Hematopoietic multipotent progenitor cell treated with erythropoietin and hydrocortisone succinate and interleukin-3 and kit ligand, for 6 days (in vitro differentiated cells): ENCODE measurements at regions not wholly inside any gene's neighbourhood (a gene's known extent, or its start where the extent isn't known, plus 50 kb on each side); places are given as distances from the start of the nearest gene placed in this dataset.

Source experiments
- DNase-seq: peaks from one replicate; pipeline ENCODE4 v3.0.0-alpha.2; 2015

DNA sequence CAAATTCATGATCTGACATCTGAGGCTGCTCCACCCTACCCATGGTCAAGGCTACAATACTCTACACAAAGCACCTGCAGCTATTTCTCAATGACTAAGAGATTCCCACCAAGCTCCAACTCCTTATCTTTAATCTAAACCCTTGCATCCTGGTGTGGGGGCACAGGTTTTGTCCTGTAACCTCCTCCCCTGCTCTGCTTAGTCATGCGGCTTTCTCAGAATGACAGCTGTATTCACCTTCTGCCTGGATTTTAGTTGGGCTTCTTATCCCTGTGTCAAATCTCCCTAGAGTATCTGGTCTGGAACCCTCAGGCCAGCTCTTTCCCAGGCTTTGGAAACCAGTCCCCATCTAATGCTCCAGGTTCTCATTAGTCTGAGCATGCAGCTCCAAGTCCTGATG, 159.0 kb downstream of the BARHL2 start:
- DNase-seq = no peak

DNA sequence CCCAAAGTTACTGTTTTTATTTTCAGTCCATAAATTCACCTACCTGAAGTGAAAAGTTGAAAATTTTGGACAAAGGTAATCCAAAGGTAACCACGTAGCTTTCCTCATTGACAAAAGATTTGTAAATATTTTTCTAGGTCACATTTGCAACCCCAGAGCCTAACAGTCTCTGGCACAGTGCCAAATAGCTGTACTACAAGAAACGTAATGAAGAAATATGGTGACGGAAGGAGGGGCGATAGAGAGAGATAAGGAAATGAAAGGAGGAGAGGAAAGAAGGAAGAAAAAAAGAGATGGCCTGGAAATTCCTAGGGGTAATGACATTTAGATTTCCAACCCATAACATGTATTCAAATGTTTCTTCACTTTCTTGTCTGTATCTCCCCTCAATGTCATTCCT, 159.4 kb downstream of the BARHL2 start:
- peak; percentile 4 for DNase-seq

DNA sequence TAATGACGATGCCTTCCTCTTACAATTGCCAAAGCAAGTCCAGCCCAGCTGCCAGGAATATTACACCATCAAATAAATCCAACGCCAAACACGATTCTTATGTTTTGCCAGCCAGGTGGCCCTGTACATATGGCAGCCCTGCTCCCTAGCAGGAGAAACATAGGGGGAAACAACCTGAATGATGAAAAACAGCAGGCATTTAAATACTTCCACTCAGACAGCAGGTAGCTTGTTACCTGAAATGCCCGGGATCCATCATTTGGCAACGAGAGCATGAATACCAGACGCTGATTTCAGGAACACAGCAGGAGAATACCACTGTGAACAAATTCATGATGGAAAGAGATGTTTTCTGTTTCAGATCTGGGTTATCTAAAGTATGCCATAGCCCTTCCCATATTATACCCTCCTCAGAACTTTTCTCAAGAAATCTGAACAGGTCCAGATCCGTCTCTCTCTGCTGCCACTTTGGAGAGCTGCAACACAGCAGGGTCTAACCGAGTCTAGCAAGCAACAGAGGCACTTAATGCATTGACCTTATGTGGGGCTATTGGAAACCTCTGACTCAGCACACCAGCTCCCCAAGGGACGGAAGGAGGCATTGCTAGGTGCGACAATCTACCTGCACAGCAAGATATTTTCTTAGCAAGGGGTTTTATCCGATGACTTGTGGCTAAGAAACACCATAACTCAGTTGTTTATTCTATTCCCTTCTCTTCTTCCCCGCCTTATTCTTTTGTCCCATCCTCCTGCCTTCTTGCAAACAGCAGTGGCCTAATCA, 166.3 kb downstream of the BARHL2 start:
- no peak for DNase-seq

DNA sequence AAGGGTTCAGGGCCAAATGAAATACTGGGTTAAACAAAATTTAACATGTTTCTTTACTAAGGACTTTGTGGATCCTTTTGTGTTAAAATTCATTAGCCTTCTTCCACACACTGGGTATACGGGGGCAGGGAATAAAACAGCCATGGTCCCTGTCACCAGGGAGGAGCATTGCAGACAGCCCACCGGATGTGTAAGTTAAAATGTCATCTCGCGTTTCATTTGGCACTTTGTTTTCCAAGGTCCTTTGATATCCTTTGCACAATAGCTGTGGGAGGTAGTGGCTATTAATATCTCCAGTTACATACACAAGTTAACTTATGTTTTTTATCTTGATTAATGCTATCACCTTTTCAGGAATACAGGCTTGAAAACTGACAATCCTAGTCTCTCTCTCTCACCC, 172.7 kb downstream of the BARHL2 start:
- no peak for DNase-seq

- DNase-seq = no peak
Measured at GRCh38 chr1:90537606-90538362, 179.3 kb downstream of the BARHL2 start.

- DNase-seq = no peak
Measured at GRCh38 chr1:90534663-90535295, 182.3 kb downstream of the BARHL2 start.

DNA sequence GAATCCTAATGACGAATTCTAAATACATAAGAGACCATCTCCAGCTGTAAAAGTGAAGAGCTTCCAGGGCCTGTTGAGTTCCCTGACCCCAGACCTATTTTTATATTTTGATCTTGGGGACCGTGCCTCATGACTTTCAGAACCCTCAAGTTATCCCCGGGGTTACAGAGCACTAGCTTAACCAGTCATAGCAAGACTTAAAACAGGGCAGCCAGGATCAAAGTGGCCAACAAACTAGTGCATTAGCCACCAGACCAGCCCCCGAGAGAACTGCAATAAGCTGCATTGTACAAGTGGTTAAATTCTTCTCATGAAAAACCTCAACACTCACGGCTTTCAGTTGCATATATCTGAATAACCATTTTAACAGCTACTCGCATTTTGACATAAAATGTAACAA, 183.0 kb downstream of the BARHL2 start:
- no peak for DNase-seq

DNA sequence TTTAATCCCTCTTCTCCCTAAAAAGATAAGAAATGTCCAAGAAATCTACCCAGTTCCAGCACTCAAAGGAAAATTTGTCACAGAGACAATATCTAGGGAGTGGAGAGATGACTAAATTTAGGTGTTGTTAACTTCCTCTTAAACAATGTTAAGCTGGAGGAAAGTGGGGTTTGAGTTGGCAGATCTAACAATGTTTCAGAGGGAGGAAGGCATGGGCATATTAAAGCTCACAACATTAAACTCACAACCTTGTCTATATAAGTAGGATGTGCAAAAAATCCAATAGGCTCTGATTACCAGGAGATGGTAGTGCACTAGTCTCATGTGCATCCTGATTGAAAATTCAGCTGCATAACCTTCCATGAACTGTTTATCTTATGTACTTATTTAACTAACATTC, 190.1 kb downstream of the BARHL2 start:
- no peak for DNase-seq

GRCh38 chr1:90522432-90522831, 194.7 kb downstream of the BARHL2 start:
- DNase-seq = no peak

DNA sequence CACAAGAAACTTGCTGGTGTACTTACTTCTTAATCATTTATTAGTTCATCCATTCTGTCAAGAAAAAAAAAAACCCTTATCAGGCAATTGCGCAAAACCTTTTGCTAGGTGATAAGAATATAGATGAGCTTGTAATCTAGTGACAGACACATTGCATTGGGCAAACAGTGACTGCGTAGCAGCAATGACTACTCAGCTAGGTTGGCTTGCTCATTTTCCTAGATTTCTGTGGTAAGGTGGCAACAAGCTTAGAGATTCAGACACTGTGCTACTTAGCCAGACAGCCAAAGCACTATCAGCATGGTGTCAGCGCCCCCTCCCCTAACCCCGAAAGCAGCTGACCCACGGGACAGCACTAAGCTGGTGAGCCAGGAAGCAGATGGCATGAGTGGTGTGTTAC, 203.1 kb downstream of the BARHL2 start:
- no peak for DNase-seq

GRCh38 chr1:90512441-90512840, 204.7 kb downstream of the BARHL2 start:
- no peak for DNase-seq

GRCh38 chr1:90510143-90510542, 207.0 kb downstream of the BARHL2 start:
- no peak for DNase-seq

DNA sequence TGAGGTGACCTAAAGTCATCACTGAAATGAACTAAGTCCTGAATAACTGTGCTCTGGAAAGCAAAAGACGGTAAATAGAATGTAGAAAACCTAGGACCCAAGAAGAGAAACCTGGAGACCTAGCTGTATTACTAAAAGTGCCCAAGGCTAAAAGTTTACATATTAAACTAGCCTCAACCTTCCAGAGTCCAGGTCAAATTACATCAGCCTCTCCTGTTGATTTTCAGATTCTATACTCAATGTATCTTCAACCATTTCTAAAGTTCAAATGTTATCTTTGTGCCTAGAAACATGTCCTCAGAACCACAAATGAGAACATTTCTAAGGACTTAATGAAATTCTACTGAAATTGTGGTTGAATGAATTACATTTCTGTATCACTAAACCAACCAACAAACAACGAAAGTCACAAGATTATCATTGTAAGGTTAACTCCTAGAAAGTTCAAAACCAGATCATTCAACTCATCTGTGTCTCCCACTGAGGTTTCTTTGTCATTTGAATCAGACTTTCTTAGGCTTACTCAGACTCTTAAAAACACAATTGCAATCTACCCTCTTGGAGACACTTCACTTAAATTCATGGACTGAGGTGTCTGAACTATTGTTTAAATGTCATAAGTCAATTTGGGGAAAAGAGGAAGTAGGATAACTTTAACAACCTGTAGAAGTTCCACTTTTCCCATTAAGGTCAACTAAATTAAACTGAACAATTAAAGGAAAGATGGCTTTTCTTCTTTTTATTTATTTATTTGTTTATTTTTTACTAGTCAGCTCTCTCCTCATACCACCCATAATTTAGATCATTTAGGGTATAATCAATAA, 207.7 kb downstream of the BARHL2 start:
- DNase-seq = no peak

DNA sequence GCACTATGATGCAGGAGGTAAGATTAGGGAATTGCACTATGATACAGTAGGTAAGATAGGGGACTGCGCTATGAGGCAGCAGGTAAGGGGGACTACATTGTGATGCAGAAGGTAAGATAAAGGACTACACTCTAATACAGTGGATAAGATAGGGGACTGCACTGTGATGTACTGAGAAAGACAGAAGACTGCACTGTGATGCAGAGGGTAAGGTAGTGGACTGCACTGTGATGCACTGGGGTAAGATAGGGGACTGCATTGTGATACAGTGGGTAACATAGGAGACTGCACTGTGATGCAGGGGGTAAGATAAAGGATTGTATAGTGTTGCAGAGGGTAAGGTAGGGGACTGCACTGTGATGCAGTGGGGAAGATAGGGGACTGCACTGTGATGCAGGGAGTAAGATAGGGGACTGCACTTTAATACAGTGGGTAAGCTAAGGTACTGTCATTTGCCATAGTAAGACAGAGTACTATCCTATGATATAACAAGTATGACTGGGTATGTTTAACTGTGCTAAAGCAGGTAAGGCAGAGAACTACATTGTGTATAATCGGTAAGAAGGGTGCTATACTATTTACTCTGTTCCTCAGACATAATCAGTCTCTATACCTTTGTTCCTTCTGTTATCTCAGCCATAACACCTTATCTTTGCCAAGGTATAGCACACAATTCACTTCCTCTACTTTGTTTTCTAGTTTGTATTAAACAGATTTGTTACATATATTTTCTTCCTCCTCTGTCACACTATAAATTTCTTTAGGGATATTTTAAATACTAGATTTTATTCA, 208.5 kb downstream of the BARHL2 start:
- no peak for DNase-seq

GRCh38 chr1:90507173-90507572, 209.9 kb downstream of the BARHL2 start:
- DNase-seq = no peak

DNA sequence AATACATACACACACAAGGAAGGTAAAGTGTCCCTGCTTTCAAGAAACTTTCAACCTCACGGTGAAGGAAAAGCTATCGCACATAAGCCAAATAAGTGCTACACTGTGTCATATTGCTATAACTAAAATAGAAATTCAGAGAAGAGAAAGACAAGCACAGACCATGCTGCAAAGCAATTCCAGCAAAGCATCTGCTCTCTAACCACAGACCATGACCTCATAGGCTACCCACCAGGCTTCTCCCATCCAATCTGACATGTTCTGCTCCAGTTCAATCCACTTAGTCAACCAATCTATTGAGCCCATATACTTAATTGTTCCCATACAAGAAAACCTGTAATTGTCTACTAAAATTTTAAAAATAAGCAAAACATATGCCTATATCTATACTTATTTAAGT, 211.3 kb downstream of the BARHL2 start:
- no peak for DNase-seq

GRCh38 chr1:90504509-90504908, 212.6 kb downstream of the BARHL2 start:
- DNase-seq = no peak

DNA sequence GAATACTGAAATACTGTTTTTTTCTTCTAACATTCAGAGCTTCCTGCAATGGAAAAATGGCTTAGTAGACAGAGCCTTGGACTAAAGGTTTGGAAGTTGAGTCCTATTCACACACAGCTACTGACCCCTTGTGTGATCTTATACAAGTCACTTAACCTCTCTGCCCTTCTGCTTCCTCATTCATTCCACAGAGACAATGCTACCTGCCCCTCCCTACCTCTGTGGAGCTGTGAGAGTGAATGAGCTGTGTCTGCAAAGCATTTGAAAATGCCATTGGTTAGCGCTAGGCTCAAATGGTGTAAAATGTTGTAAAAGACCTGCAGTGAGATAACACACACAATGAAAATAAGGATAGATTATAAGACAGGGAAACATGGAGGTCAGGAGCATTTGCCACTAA, 214.4 kb downstream of the BARHL2 start:
- no peak for DNase-seq

DNA sequence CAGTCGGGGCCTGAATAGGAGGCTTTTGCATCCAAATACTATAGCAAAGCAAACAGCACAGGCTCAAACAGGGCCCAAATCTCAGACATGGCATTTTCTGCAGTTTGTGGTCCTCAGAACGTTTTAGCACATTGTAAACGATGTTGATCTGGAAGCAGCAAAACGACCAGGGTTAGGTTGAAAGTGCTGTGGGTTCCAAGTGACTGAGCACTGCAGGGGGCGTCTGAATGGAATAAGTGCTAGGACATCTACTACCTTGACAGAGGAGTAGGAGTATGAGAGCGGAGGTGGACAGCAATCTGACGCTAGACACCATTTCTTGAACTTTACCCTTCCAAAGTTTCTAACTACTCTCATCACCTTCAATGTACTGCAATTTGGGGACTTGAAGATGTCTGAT, 214.9 kb downstream of the BARHL2 start:
- no peak for DNase-seq

- no peak for DNase-seq
Measured at GRCh38 chr1:90501281-90501680, 215.8 kb downstream of the BARHL2 start.

DNA sequence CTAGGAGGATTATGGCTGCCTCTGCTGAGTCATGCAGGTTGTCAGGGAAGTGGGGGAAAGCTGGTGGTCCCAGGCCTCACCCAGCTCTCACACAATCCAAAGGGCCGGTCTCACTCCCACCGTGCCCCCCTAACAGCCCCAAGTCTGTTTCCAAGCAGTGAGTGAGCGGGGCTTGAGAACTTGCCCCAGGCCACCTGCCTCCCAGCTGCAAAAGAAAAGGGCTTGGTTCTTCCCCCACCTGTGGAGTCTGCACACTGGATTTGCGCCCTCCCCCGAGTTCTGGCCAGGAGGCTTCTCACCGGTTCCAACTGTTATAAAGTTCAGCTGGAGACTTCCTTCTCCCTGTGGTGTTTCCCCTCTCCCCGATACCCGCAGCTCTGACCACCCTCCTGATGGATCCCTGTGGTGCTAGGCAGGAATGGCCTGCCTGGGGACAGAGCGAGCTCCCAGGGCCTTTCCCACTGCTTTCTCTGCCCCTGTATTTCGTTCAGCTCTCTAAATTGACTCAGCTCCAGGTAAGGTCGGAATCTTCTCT, 222.3 kb downstream of the BARHL2 start:
- DNase-seq = no peak

GRCh38 chr1:90488451-90488850, 228.7 kb downstream of the BARHL2 start:
- no peak for DNase-seq
